ENCODE measurements at regions not wholly inside any gene's neighbourhood (a gene's known extent, or its start where the extent isn't known, plus 50 kb on each side); places are given as distances from the start of the nearest gene placed in this dataset.

DNA sequence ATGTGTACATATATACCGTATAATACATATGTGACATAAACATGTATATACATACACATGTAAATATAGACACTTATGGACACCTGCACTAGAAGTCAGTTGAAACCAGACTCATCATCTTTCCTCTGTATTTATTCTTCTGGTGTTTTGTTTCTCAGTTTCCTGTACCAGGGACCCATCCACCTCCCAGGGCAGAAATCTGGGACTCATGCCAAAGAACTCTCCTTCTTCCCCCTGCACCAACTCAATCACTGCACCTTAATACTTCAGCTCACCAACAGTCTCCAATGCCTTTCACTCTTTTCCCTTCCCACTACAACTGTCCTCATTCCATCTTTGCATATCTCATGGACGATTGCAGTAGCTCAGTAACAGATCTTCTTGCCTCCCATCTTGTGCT, 428.0 kb downstream of the FBXO15 start:
- DNase-seq: no peak

DNA sequence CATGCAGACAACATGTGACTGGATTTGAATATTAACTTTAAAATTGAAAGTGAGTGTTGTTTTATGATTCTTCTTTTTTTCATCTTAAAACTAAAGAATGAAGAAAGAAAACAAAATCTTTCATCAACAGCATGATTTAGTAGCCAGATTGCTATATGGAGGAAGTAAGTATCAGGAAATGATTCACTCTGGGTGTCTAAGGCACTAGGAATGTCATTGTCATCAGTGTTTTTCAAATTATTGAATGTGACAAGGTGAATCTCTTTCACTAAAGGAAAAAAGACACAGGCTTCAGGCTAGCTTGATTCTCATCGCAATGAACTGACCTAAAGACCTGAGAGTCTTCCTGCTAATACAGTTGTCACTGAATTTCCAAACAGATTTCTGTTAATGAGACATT, 430.1 kb downstream of the FBXO15 start:
- no peak for DNase-seq

DNA sequence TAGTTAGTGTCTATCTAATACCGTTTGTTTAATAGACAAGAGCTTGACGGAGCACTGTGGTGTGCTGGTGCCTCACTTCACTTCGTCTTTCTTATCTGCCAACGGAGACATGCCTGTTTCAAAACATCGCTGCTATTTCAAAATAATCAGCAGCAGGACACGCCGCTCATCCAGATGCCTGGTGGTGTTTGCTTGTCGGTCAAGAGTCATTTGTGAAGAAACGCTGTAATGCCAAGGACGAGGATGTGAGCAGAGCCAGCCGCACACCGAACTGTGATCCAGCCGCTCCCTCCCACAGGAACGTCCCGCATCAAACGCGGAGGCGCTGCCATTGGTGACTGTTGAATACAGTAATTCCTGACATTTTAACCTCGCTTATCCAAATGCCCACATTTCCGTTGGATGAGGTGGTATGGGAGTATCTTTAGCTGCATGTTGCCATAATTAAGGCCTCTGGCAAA, 432.4 kb downstream of the FBXO15 start:
- DNase-seq: no peak

DNA sequence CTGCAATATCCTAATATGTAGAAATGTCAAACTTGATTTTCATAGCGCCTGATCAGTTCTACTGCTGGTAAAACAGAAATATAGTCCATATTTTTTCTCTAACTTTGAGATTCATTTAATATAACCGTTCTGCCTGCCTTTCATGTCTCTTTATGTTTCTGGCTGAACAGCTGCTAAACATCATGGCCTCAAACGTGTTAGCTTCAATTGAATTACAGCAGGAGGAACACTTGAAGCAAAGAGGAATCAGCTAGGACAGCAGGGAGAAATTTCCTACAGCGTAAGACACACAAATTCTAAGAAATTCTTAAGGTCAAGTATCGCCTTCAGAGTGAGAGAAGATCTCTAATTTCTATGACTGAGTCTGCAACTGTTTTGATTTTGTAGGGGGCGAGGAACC, 433.2 kb downstream of the FBXO15 start:
- no peak for DNase-seq

DNA sequence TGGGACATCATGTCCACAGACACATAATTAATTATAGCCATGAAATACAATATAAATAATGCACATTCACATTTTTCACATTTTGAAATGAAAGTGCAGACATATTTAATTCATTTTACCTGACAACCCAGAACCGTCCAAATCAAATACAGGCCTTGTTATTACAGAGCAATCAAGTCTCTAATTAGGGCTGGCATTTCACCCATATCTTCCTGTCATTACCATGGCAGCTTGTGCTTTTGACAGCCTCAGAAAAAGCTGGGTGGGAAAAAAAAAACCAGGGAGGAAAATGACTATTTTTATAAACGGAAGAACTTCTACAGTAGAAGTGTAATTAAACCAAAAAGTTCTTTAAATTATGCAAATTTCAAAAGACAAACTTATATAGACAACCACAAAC, 436.4 kb downstream of the FBXO15 start:
- DNase-seq: no peak

DNA sequence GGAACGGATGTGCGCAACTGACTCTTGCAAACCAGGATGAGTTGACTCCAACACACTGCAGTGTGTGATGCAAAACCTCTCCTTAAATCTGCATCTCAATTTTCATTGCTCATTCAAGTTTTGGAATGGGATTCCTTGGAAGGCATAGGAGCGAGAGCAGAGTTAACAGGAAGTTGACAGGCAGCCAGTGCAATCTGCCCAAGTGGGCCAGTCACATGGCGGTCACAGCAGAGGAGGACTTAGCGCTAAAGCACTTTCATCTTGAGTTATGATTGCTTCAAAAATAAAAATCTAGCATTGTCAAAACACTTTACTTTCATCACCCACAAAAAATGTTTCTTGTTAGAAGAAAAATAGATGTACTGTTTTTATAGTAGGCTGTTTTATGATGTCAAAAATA, 439.0 kb downstream of the FBXO15 start:
- no peak for DNase-seq

DNA sequence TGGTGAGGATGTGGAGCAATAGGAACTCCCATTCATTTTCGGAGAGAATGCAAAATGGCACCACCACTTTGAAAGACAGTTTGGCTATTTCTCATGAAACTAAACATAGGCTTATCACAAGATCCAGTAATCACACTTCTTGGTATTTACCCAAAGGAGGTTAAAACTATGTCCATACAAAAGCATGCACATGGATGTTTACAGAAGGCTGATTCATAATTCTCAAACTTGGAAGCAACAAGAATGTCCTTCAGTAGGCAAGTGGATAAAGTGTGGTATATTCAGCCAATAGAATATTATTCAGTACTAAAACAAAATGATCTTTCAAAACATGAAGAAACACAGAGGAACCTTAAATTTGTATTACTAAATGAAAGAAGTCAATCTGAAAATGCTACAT, 440.6 kb downstream of the FBXO15 start:
- DNase-seq: no peak

DNA sequence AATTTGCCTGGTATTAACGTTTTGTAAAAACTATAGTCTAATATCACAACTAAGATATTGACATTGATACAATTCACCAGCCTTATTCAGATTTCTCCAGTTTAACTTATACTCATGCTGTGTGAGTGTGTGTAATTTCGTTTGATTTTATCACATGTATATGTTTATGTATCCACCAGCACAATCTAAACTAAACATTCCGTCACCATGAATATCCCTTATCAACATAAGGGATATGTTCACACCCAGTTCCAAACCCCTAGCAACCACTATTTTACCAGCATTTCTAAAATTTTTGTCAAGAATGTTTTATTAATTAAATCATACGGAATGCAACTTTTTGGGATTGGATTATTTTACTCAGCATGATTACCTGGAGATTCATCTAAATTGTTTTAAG, 450.3 kb downstream of the FBXO15 start:
- DNase-seq: no peak

DNA sequence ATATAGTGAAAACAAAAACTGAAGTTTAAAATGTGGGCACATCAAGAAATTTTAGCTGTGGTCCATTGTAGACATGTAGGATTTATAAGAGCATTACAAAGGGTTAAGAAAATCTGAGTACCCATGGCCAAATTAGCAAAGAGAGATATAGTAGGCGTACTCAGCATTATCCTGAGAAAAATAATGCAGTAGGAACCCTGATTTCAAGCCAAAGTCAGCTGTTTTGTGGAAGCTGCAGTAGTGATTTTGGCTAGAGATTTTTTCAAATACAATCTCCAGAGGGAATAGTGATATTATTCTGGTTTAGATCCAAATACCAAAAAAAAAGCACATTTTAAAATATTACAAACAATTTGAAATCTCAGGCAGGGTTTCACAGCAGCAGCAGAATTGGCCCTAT, 450.9 kb downstream of the FBXO15 start:
- no peak for DNase-seq

DNA sequence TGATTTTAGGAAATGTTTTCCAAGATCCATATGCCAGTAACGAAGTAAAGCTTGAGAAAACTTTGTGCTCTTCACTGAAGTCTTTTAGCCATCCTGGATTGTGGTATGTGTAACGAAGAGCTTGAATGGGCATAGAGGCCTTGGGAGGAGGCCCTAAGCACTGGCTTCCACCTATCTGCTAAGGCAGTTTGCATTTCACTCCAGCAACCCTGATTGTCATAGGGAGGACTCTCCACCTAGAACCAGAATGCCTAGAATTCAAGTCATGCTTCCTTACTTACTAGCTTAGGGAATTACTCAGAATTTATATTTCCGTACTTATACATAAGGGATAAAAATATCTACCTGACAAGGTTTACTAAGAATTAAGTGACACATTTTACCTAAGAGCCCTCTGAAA, 451.5 kb downstream of the FBXO15 start:
- no peak for DNase-seq

DNA sequence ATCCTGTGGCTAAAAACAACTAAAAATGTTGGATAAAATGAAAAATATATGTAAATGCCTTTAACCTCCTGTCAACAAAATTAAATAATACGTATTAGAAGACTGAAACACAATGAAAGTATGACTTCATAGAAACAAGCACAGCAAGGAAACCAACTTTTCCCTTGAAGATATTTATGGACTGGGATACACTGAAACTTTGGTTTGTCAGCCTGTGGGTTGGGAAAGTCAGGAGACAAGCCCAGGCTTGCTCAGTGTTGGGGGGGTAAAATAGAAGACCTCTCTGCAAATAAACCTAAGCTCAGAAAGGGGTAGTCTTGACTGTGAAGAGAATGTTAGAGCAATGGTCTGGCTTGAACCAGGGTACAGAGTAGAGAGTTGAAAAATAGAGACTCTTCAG, 454.5 kb downstream of the FBXO15 start:
- no peak for DNase-seq

DNA sequence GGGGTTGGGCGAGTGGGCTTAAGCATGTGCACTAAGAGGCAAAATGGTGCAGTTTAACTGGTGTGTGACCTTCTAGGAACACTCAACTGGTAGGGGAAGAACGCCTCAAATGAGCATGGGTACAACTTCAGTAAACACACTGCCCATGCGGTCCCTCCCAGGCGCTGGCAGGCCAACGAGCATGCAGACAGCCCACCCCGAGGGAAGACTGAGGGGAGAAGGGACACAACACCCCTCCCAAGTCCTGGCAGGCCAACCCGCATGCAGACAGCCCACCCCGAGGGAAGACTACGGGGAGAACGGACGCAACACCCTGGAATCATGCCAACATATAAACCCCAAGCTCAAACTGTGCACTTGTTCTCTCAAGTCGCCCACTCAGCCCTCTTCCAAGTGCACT, 456.0 kb downstream of the FBXO15 start:
- no peak for DNase-seq

DNA sequence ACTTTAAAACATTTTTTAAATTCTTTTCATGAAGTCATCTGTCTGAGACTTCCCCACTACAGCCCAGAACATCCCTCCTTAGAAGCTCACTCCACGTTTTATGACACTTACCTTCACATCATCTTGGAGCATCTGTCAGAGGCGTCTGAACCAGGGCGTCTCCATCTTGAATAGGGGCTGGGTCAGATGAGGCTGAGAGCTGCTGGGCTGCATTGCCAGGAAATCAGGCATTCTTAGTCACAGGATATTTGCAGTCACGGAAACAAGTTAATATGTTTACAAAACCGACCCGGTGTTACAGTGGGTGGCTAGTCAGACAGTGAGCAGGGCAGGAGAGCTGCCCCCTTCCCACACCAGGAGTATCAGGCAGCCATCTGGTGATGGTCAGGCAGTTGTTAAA, 456.5 kb downstream of the FBXO15 start:
- no peak for DNase-seq

DNA sequence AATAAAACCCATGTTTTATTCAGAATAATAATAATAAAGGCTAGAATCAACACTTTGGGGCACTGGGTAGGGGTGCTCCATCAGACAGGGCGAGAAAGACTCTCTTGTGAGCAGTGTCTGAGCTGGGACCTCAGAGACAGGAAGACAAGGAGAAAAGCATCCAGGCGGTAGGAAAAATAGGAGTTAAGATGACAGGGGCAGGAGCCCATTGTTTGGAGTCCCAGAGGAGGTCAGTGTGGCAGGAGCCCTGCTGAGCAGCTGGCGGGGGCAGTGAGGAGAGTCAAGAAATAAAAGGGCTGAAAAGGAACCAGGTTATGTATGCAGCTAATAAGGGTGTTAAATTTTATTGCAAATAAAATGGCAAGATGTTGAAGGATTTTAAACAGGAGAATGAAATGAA, 457.4 kb downstream of the FBXO15 start:
- DNase-seq: no peak

DNA sequence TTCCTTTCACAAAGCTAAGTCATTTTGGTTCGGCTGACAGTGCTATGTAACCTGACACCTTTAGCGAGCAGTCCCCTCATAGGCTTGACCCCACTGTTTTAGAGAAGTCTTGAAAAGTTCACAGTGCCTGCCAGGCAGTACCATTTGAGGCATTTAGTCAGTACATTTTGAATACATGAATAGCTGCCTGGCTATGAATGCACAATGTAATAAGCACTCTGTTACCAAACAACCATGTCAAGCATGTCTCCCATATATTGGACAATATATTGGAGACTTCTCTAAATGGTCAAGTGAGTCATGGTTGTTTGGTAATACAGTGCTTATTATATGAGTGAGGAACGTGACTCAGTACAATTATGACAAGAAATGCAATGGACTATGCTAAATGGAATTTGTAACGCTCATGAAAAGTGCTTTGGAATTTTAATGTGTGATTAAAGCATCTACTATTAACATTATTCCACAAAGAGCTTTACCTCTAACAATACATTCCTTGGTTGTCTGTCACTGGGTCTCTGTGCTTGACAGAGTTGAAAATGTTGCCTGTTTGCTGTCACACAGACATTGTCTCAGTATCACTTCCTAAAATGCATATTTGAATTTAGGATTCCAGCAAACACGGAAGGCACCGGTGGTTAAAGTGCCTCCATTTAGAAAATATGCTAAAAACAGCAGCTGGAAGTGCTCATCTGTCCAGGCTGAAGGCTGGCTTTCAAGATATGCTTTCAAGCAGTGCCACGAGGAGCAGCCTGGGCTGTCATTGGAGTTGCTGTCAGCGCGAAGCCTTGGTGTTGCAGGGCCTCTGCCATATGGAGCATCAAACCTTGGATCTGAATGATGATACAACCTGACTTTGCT, 458.6 kb downstream of the FBXO15 start:
- DNase-seq: peak; percentile 43

DNA sequence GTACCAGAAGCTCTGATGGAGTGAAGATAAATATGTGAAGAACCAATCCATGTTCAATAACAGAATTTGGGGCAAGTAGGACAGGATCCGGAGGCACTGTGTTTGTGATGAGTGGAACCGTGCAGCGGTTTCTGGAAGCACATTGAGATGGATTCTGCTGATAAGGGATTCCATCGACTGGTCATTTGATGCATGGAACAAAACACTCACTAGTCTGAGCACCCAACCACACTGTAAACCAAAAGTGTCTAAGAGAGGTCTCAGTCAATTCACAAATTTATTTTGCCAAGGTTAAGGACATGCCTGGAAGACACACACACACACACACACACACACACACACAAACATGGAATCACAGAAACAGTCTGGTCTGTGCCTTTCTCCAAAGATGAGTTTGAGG, 459.5 kb downstream of the FBXO15 start:
- DNase-seq: no peak

DNA sequence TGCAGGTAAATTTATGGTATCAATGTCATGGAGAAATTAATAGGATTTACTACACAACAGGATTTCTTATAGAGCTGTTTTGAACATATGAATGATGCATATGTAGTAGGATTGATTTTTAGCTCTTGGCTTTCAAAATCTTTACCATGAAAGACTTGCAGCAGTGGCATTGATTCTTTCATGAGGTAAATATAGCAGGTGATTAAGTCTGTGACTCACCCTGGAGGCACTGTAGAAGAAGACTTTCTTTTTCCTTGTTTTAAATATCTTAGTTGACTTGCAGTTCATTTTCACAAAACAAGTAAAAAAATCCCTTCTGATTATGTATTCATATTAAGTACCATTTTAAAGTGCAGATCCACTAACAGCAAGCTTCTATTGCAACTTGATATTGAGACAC, 463.0 kb downstream of the FBXO15 start:
- no peak for DNase-seq

DNA sequence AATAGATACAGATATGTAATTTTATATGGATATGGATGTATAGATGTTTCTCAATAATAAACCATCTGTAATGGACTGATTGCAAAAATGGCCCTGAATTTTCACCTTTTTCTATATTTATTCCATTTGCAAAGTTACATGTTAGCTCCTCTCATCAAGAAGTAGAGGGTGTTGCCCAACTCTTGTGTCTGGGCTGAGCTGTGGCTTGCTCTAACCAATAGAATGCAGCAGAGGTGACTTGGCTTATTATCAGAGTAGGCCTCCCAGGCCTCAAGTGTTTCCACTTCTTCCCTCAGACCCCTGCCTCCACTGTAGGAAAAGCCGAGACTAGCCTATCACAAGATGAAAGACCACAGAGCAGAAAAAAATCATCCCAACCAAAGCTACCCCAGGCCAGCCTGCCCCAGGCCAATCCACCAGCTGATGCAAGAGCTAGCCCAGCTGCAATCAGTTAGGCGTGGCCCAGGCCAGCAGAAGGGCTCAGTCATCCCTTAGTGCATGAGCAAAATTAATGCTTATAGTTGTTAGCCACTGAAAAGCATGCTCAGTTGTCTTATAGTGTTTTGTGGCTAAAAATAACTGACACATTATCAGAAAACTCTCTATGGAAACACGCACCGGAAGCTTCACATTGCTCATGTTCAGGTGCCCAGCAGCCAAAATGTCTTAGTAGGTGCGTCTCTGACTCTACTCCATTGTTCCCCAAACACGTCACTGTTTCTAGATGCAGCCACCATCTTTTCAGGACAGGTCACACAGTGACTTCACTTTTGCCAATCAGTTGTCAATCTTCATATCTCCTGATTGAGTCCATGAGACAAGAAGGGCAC, 464.0 kb downstream of the FBXO15 start:
- no peak for DNase-seq

DNA sequence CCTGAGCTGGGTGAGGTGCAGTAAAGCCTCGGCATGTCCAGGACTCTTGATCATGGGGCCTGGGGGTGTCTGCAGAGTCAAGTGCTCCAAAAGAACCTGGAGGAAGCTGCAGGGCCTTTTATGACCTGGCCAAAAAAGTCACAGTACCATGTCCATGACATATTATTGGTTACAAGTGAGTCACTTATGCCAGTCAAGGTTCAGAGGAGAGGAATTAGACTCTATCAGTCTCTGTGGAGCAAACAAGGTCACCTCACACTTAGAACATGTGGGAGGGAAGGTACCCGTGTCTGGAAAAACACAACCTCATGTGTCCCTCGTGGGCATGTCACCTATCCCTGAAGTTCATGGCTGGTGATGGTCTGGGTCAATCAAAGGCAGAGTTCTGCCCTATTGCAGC, 465.7 kb downstream of the FBXO15 start:
- no peak for DNase-seq

DNA sequence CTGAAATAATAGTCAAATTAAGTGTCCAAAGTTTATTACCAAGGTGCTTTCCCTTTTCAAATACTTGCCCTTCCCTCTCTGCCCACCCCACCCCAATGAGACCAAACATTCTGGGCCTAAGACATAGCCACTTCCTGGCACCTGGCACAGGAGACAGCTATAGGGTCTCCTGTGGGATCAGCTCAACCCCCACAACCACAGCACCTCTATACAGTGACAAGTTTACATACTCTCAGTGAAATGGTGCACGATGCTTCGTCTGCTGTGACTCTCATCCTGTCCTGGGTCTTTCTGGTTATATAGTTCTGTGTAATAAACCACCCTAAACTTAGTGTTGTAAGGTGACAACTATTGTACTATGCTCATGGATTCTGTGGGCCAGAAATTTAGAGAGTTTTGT, 466.2 kb downstream of the FBXO15 start:
- DNase-seq: no peak

DNA sequence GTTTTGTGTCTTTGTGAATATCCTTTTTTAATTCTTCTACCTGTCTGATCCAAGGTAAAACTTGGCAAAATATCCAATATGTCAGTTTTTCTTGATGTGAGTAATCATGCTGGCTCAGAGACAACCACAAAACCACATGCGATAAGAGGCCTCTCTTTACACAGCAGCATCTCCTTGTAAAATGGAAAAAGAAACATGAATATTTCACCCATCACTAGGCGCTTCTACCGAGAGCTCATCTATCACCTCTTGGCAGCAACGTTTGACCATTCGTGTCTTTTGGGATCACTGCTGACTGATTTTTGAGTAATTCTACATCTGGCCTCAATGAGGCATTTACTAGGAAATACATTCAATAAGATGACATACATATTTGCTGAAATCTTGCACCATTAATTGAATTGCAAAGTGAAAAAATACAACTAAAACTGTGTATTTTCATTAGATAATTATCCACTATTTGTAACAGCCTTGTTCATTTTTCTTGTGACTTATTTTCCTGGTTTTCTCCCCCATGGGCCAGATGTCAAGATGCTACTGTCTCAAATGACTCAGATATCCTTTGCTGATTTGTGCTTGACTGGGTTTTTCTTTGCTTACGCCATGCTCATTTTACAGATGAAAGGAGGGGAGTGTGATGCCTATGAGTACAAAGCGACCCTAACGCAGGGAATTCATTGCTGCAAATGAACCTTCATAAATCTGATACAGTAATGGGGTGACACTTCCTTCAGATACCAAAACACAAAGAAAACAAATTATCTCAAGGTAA, 467.5 kb downstream of the FBXO15 start:
- DNase-seq: no peak

DNA sequence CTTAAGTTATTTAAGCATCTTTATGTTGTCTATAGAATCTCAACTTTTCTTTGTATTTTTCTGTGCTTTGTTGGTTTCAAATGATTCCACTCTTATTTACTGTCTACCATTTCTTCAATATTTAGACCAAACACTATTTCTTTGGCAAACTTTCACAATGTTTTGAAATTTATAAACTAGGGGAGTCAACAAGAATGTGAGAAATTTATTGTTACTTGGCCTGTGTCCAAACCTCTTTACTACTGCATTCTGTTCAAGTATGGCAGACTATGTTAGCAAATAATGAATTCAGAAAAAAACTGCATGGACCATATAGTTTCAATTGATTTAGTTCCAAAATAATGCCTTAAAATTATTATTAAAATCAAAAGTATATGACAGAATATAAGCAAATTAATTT, 470.2 kb downstream of the FBXO15 start:
- no peak for DNase-seq

DNA sequence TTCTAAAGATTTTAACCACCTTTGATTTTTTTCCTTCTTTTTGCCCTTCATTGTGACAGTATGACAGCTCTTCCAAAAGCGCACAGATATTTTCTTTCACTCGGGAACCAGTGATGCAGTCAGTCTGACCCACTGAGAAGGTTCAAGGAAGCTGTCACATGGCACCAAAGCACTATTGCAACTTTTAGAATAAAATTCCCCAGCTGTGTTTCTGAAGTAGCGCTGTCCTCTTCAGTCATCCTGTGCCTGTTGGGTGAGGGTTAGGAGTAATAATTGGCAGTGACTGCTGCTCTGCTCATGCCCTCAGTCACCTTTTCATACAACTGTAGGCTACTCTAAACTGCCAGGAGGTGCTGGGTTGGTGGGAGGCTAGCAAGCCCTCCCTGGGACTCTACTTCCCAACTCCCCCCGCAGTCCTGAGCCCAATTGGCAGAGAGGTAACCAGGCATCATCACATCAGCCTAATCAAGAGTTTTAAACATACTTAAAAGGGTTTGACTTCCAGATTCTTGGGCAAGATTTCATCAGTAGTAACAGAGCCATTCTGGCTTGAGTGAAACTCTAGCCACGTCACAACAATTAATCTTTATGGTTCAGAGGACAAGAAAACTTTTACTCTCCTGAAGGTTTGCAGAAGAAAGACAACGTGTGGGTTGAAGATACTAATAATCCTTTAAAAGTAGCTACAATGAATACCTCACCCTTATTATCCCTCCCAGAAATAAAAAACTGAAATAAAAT, 473.3 kb downstream of the FBXO15 start:
- no peak for DNase-seq

All from suppressor macrophage treated with lipopolysaccharide for 4 hours (primary cell).